HPDE6-E6E7 (cell line): ENCODE measurements at regions not wholly inside any gene's neighbourhood (a gene's known extent, or its start where the extent isn't known, plus 50 kb on each side); places are given as distances from the start of the nearest gene placed in this dataset.

Experiments used
- DNase-seq: peaks from one replicate; pipeline ENCODE4 v3.0.0; 2011; ENCODE audit warnings: missing footprints; ENCODE audit errors: extremely low spot score

- no peak for DNase-seq
These were observed 405.0 kb upstream of the ZNF507 start for GRCh38 chr19:31940396-31940795.

- no peak for DNase-seq
These were observed 402.2 kb upstream of the ZNF507 start for GRCh38 chr19:31943191-31943661.

DNA sequence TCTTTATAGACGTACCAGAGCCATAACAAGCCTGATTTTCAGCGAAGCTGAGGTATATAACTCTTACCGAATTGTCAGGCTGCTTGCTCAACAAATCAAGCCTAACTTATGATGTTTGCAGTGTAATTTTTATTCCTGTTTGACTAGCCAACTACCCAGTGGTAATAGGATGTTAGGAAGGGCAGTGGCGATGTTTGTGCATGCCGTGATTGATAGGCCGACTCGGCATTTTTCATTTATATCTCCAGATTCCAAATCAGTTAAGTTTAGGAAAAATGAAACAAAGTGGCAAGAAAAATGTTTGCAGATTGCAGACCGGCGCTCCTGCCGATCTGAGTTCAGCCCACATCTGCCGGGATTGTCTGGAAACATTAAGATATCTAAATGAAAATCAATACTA is 401.6 kb upstream of the ZNF507 start:
- no peak for DNase-seq

GRCh38 chr19:31944326-31944725 is 401.1 kb upstream of the ZNF507 start:
- no peak for DNase-seq

GRCh38 chr19:31946491-31946890 is 398.9 kb upstream of the ZNF507 start:
- DNase-seq: no peak

DNA sequence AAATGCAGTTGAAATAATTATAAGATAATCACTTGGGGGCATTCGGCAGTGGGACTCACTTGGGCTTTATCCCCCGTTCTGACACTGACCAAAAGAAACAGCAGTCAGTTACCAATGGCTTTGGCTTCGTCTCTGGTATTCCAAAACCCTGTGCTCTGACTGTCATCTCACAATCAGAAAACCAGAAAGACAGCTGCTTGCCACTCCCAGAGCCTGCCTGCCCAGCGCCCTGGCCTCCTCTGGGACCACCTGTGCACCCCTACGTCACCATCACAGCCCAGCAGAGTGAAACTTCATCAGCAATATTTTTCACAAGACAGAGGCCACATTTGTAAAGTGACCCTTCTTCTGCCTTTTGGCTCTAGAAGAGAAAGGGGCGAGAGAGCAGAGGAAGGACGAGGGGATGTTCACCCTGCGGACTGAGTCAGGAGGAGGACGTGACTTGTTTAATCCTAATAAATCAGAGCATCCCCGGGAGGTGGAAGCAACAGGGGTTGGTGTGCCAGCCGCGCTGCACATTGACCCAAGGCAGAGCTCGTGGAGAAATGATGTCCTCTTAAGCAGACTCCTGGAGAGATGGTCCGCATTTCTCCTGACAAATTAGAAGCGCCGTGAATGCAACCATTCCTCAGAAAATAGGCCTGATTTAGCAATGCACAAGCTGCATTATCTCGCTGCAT is 397.8 kb upstream of the ZNF507 start:
- DNase-seq: no peak

GRCh38 chr19:31952693-31953092 is 392.7 kb upstream of the ZNF507 start:
- DNase-seq: no peak

DNA sequence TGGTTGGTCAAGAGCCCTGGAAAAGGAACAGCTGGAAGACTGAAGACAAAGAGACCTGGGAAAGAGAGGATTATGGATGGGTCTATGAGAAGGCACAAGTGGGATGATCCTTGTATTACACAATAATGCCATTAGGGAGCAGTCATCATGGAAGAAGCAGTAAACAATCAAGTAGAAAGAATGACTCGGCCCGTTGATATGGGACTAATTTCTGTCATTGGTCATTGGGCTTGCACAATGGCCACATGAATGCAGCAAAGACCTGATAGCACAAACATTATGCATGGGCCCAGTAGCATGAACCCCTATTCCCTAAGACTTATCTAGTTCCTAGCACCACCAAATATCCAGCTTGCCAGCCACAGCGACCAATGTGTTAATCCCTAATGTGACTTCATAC is 390.3 kb upstream of the ZNF507 start:
- no peak for DNase-seq

- no peak for DNase-seq
These were observed 389.5 kb upstream of the ZNF507 start for GRCh38 chr19:31955884-31956283.

- no peak for DNase-seq
These were observed 388.5 kb upstream of the ZNF507 start for GRCh38 chr19:31956771-31957392.

GRCh38 chr19:31957711-31958110 is 387.7 kb upstream of the ZNF507 start:
- no peak for DNase-seq

- no peak for DNase-seq
These were observed 385.8 kb upstream of the ZNF507 start for GRCh38 chr19:31959527-31960018.

DNA sequence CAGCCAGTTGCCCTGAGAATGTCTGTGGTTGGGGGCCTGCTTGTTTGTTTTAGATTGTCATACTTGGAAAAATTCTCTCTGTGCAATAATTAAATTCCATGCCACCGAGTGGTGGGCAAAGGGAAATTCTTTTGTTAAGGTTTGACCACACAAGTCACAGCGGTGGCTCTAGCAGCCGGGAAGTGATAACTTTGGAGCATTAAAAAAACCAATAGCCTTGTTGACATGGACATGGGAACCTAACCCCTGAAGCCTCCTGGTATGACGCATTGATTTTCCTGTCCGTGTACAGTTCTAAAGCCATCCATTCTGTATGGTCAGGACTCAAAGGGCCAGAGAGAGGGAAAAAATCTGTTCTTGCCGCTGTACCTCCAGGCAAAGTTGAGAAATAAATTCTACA is 384.9 kb upstream of the ZNF507 start:
- DNase-seq: no peak

- no peak for DNase-seq
These were observed 384.2 kb upstream of the ZNF507 start for GRCh38 chr19:31961191-31961590.

GRCh38 chr19:31961667-31962066 is 383.7 kb upstream of the ZNF507 start:
- DNase-seq: no peak

DNA sequence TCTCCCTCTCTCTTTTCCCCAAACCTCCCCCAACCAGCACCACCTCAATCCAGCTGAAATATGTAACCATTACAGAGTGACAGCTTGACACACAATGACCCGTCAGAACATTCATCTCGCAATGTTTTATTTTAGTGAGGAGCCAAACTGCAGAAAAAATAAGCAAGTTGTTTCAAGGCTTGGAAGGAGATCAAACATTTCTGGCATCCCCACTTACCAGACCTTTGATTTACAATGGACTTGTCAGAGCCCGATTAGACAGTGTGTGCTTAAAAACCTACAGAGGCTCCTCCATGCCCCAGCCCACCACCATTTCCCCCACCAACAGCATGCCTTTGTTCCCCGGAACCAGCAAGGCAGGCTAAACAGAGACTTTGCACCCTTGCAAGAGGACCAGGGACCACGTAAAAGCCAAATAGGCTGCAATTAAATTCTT is 382.8 kb upstream of the ZNF507 start:
- DNase-seq: no peak

DNA sequence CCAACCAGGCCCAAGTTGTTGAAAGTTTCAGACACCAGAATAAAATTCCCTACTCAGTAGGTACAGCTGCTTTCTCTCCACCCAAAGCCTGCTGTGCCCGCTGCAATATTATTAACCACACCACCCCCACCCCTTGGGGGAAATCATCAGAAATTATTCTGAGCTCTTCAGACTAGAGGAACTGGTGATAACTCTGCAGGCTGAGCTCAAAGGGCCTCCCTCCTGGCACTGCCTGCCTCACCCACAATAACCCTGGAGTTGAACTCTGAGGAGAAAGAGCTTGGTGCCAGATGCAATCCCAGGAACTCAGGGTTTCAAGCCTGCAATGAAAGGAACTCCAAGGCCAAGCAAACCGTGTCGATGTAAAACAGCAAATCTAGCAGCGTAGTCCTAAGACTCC is 381.7 kb upstream of the ZNF507 start:
- DNase-seq: no peak

- no peak for DNase-seq
These were observed 376.4 kb upstream of the ZNF507 start for GRCh38 chr19:31969016-31969415.

DNA sequence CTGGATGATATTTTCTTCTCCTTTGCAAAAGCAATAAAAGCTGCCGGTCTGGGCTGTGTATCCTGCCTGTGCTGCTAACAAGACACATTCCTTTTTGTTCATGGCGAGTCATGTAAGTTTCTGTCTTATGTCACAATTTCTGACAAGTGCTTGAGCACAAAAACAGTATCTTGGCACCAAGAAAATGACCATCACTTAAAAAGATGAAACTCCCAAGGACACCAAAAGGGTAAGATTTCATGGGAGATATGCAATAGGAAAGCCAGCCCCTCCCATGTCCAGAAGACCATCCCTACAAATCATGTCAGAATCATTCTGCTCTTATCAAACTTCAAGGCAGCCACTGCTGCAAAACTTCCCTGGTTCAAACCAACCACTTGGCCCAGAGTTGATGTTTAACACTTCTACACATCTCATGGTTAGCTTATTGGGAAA is 375.4 kb upstream of the ZNF507 start:
- no peak for DNase-seq

GRCh38 chr19:31974290-31974689 is 371.1 kb upstream of the ZNF507 start:
- no peak for DNase-seq

- no peak for DNase-seq
These were observed 370.5 kb upstream of the ZNF507 start for GRCh38 chr19:31974941-31975340.

GRCh38 chr19:31975461-31975860 is 369.9 kb upstream of the ZNF507 start:
- no peak for DNase-seq

DNA sequence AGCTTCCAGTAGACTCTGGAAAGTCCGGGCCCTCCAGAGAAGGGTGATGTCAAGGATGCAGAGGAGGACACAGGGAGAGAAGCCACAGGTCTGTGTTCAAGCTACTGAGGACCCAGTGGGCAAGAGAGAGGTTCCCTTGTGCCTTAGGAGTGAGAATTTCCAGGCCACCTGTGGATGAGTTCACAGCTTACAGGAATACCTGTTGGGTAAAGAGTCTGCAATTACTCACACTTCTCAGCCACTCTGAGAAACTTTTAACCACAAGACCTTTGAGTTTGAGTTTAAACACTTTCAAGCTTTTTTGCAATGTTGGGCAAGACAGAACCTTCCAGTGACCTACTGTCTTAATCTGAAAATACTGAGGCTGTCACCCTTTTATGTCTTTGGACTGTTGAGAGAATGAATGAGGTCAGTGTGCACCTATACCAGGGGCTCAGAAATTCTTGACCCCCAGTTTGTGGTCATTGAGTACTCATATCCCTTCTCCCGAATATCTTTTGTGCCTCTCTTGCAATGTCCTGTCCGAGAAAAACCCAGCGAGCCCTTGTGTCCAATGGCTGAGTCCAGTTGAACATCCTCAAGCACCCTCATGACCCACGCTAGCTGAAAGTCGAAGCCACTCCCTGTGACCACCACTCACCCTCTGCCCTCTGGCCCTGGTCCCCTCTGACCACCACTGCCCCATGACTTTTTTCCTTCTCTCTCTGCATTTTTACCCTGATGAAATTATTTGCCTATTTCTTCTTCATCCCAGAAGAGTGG is 368.5 kb upstream of the ZNF507 start:
- no peak for DNase-seq
